ENCODE measurements at regions not wholly inside any gene's neighbourhood (a gene's known extent, or its start where the extent isn't known, plus 50 kb on each side); places are given as distances from the start of the nearest gene placed in this dataset.

DNA sequence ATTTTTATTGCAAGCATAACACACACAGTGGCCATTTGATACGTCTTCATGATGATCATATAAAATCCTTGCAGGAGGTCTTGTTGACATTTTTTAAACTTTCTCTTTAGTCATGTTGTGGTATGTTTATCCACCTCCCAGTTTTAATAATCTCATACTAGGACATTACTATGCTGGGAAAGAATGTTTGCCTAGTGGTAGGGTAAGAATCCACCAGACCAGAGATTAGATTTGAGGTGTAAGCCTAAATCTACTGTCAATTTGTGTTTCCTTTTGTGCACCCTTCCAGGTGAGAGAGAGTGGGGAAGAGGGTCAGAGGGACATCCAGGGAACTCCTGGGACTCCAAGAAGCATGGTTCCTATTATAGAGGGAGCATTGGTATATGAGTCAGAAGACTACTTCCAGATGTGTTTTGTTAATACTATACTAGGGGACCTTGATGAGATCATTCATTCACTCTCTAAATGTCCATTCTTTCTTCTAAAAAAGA is 298.3 kb upstream of the SASH1 start:
- peaks cover 5% of the 10 kb centered on the region; the same call in 1 of the 2 replicates for H3K36me3 Mint-ChIP-seq
- no peaks in the 10 kb centered on the region for H3K27me3 Mint-ChIP-seq (ENCODE audit: low read depth)
- CTCF ChIA-PET = no interaction called here
- ATAC-seq (no peak), DNase-seq (ENCODE audit: low spot score) (no peak)
- H3K9me3 Mint-ChIP-seq = peaks cover 21% of the 10 kb centered on the region
- POLR2A ChIA-PET = no interaction called here
- H3K27ac Mint-ChIP-seq = no peak overlapping the region
- no peak for TF ChIP-seq KAT7 (CRISPR knock-in tag; IDR thresholded peaks at IDR 0.05; ENCODE audit: borderline replicate concordance)
- no peak for TF ChIP-seq ZNF121 (CRISPR knock-in tag; IDR thresholded peaks at IDR 0.05)
- TF ChIP-seq, protein P1, sequence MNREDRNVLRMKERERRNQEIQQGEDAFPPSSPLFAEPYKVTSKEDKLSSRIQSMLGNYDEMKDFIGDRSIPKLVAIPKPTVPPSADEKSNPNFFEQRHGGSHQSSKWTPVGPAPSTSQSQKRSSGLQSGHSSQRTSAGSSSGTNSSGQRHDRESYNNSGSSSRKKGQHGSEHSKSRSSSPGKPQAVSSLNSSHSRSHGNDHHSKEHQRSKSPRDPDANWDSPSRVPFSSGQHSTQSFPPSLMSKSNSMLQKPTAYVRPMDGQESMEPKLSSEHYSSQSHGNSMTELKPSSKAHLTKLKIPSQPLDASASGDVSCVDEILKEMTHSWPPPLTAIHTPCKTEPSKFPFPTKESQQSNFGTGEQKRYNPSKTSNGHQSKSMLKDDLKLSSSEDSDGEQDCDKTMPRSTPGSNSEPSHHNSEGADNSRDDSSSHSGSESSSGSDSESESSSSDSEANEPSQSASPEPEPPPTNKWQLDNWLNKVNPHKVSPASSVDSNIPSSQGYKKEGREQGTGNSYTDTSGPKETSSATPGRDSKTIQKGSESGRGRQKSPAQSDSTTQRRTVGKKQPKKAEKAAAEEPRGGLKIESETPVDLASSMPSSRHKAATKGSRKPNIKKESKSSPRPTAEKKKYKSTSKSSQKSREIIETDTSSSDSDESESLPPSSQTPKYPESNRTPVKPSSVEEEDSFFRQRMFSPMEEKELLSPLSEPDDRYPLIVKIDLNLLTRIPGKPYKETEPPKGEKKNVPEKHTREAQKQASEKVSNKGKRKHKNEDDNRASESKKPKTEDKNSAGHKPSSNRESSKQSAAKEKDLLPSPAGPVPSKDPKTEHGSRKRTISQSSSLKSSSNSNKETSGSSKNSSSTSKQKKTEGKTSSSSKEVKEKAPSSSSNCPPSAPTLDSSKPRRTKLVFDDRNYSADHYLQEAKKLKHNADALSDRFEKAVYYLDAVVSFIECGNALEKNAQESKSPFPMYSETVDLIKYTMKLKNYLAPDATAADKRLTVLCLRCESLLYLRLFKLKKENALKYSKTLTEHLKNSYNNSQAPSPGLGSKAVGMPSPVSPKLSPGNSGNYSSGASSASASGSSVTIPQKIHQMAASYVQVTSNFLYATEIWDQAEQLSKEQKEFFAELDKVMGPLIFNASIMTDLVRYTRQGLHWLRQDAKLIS (CRISPR knock-in tag; IDR thresholded peaks at IDR 0.05; ENCODE audit: borderline replicate concordance) = no peak
- TF ChIP-seq, protein P2, sequence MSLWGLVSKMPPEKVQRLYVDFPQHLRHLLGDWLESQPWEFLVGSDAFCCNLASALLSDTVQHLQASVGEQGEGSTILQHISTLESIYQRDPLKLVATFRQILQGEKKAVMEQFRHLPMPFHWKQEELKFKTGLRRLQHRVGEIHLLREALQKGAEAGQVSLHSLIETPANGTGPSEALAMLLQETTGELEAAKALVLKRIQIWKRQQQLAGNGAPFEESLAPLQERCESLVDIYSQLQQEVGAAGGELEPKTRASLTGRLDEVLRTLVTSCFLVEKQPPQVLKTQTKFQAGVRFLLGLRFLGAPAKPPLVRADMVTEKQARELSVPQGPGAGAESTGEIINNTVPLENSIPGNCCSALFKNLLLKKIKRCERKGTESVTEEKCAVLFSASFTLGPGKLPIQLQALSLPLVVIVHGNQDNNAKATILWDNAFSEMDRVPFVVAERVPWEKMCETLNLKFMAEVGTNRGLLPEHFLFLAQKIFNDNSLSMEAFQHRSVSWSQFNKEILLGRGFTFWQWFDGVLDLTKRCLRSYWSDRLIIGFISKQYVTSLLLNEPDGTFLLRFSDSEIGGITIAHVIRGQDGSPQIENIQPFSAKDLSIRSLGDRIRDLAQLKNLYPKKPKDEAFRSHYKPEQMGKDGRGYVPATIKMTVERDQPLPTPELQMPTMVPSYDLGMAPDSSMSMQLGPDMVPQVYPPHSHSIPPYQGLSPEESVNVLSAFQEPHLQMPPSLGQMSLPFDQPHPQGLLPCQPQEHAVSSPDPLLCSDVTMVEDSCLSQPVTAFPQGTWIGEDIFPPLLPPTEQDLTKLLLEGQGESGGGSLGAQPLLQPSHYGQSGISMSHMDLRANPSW (CRISPR knock-in tag; conservative IDR thresholded peaks at IDR 0.05; ENCODE audit: low read depth) = no peak
- TF ChIP-seq, protein P3, sequence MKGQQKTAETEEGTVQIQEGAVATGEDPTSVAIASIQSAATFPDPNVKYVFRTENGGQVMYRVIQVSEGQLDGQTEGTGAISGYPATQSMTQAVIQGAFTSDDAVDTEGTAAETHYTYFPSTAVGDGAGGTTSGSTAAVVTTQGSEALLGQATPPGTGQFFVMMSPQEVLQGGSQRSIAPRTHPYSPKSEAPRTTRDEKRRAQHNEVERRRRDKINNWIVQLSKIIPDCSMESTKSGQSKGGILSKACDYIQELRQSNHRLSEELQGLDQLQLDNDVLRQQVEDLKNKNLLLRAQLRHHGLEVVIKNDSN (CRISPR knock-in tag; IDR thresholded peaks at IDR 0.05) = no peak
- no peak for TF ChIP-seq NR2C2 (CRISPR knock-in tag; IDR thresholded peaks at IDR 0.05)
- TF ChIP-seq, protein P4, sequence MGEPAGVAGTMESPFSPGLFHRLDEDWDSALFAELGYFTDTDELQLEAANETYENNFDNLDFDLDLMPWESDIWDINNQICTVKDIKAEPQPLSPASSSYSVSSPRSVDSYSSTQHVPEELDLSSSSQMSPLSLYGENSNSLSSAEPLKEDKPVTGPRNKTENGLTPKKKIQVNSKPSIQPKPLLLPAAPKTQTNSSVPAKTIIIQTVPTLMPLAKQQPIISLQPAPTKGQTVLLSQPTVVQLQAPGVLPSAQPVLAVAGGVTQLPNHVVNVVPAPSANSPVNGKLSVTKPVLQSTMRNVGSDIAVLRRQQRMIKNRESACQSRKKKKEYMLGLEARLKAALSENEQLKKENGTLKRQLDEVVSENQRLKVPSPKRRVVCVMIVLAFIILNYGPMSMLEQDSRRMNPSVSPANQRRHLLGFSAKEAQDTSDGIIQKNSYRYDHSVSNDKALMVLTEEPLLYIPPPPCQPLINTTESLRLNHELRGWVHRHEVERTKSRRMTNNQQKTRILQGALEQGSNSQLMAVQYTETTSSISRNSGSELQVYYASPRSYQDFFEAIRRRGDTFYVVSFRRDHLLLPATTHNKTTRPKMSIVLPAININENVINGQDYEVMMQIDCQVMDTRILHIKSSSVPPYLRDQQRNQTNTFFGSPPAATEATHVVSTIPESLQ (CRISPR knock-in tag; IDR thresholded peaks at IDR 0.05) = no peak
- no peak for TF ChIP-seq SOX15 (CRISPR knock-in tag; IDR thresholded peaks at IDR 0.05)
- no peak for TF ChIP-seq ZNF317 (CRISPR knock-in tag; IDR thresholded peaks at IDR 0.05; ENCODE audit: borderline replicate concordance, low read depth)
- H3K4me3 Mint-ChIP-seq = no peak overlapping the region
- H3K4me1 Mint-ChIP-seq = no peaks in the 10 kb centered on the region

DNA sequence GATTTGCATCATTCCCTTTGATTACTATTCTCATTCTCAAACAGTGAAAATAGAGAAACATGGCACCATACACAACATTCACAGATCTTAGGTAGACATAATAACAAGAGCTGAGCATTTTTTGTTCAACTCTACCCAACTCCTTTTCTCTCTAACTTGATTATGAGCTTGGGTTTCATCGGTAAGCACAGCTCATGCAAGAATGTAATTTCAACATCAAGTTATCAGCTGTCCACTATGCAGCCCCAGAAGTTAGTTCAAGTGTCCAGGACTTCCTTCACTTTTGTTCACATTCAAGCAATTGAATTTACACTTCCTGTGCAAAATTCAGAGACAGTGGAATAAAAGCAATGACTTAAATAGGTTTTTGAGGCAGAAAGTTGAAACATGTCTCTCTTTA is 297.7 kb upstream of the SASH1 start:
- ATAC-seq = no peak
- POLR2A ChIA-PET = no interaction called here
- H3K4me1 Mint-ChIP-seq = no peaks in the 10 kb centered on the region

More for the DNA sequence above, 297.7 kb upstream of the SASH1 start:
- peaks cover 5% of the 10 kb centered on the region; the same call in 1 of the 2 replicates for H3K36me3 Mint-ChIP-seq
- no peaks in the 10 kb centered on the region for H3K27me3 Mint-ChIP-seq (ENCODE audit: low read depth)
- no peak overlapping the region for H3K27ac Mint-ChIP-seq
- CTCF ChIA-PET = no interaction called here
- TF ChIP-seq, protein P5, sequence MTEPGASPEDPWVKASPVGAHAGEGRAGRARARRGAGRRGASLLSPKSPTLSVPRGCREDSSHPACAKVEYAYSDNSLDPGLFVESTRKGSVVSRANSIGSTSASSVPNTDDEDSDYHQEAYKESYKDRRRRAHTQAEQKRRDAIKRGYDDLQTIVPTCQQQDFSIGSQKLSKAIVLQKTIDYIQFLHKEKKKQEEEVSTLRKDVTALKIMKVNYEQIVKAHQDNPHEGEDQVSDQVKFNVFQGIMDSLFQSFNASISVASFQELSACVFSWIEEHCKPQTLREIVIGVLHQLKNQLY (CRISPR knock-in tag; IDR thresholded peaks at IDR 0.05) = no peak
- TF ChIP-seq ZNF138 (CRISPR knock-in tag; conservative IDR thresholded peaks at IDR 0.05) (no peak), EMX1 (CRISPR knock-in tag; IDR thresholded peaks at IDR 0.05) (no peak), FOXP1 (CRISPR knock-in tag; IDR thresholded peaks at IDR 0.05; ENCODE audit: borderline replicate concordance) (no peak), TP53 (CRISPR knock-in tag; IDR thresholded peaks at IDR 0.05) (no peak), TEAD1 (CRISPR knock-in tag; IDR thresholded peaks at IDR 0.05) (no peak), ZNF219 (CRISPR knock-in tag; IDR thresholded peaks at IDR 0.05; ENCODE audit: borderline replicate concordance) (no peak), CREB1 (CRISPR knock-in tag; IDR thresholded peaks at IDR 0.05) (no peak), RORB (CRISPR knock-in tag; IDR thresholded peaks at IDR 0.05) (no peak)
- TF ChIP-seq, protein P6, sequence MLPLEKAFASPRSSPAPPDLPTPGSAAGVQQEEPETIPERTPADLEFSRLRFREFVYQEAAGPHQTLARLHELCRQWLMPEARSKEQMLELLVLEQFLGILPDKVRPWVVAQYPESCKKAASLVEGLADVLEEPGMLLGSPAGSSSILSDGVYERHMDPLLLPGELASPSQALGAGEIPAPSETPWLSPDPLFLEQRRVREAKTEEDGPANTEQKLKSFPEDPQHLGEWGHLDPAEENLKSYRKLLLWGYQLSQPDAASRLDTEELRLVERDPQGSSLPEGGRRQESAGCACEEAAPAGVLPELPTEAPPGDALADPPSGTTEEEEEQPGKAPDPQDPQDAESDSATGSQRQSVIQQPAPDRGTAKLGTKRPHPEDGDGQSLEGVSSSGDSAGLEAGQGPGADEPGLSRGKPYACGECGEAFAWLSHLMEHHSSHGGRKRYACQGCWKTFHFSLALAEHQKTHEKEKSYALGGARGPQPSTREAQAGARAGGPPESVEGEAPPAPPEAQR (CRISPR knock-in tag; IDR thresholded peaks at IDR 0.05) = no peak
- TF ChIP-seq, protein P2 (CRISPR knock-in tag; conservative IDR thresholded peaks at IDR 0.05; ENCODE audit: low read depth) = no peak
- DNase-seq (ENCODE audit: low spot score) = no peak
- no peak overlapping the region for H3K4me3 Mint-ChIP-seq
- peaks cover 21% of the 10 kb centered on the region for H3K9me3 Mint-ChIP-seq
